Right renal pelvis (tissue), 4 donors: ENCODE measurements at regions not wholly inside any gene's neighbourhood (a gene's known extent, or its start where the extent isn't known, plus 50 kb on each side); places are given as distances from the start of the nearest gene placed in this dataset.

ENCODE experiments used
- DNase-seq, 4 donors: peaks; one replicate each; pipeline ENCODE4 v3.0.0-alpha.2; 2013; ENCODE audit warnings: low read depth in 4 of 4, low spot score in 3 of 4, missing footprints in 1 of 4

GRCh38 chr16:86087011-86087895, 188.3 kb downstream of the IRF8 start:
- no peak for DNase-seq

- no peak for DNase-seq
Observed at GRCh38 chr16:86087896-86088230, 188.9 kb downstream of the IRF8 start.

- no peak for DNase-seq
Observed at GRCh38 chr16:86088287-86088686, 189.3 kb downstream of the IRF8 start.

GRCh38 chr16:86088816-86089215, 189.9 kb downstream of the IRF8 start:
- DNase-seq = no peak

- no peak for DNase-seq
Observed at GRCh38 chr16:86089334-86089900, 190.5 kb downstream of the IRF8 start.

- no peak for DNase-seq
Observed at GRCh38 chr16:86089991-86090390, 191.0 kb downstream of the IRF8 start.

- DNase-seq = no peak
Observed at GRCh38 chr16:86090461-86091170, 191.7 kb downstream of the IRF8 start.

- no peak for DNase-seq
Observed at GRCh38 chr16:86091976-86092375, 193.0 kb downstream of the IRF8 start.

- DNase-seq = no peak
Observed at GRCh38 chr16:86092586-86093480, 193.9 kb downstream of the IRF8 start.

GRCh38 chr16:86093801-86094750, 195.1 kb downstream of the IRF8 start:
- DNase-seq = no peak

- no peak for DNase-seq
Observed at GRCh38 chr16:86095131-86095752, 196.3 kb downstream of the IRF8 start.

GRCh38 chr16:86095906-86096485, 197.0 kb downstream of the IRF8 start:
- DNase-seq = no peak

- no peak for DNase-seq
Observed at GRCh38 chr16:86096850-86097249, 197.9 kb downstream of the IRF8 start.

- no peak for DNase-seq
Observed at GRCh38 chr16:86099326-86099725, 200.4 kb downstream of the IRF8 start.

- no peak for DNase-seq
Observed at GRCh38 chr16:86100205-86101136, 201.5 kb downstream of the IRF8 start.

- DNase-seq = no peak
Observed at GRCh38 chr16:86101137-86101896, 202.4 kb downstream of the IRF8 start.

- no peak for DNase-seq
Observed at GRCh38 chr16:86101897-86102157, 202.9 kb downstream of the IRF8 start.
